Ovary (tissue), 7 donors: ENCODE measurements at regions not wholly inside any gene's neighbourhood (a gene's known extent, or its start where the extent isn't known, plus 50 kb on each side); places are given as distances from the start of the nearest gene placed in this dataset.

Experiments
- DNase-seq, 5 donors: peaks; one replicate each; pipeline ENCODE4 v3.0.0-alpha.2; 2019 to 2020
- H3K27ac ChIP-seq, 2 donors: fragments of 200-600 bp; one replicate each; pipeline versions ENCODE4 v1.5.1 to v1.8.0; 2019 to 2022
- H3K27me3 ChIP-seq: fragments of 200-600 bp; one replicate; pipeline ENCODE4 v1.8.0; 2022
- H3K36me3 ChIP-seq: fragments of 200-600 bp; sonication (generic); one replicate; pipeline ENCODE4 v1.5.1; 2019
- H3K4me1 ChIP-seq: one replicate; pipeline ENCODE4 v1.8.1; 2013; ENCODE audit warnings: mild to moderate bottlenecking, moderate library complexity; ENCODE audit not compliant: insufficient read depth
- H3K4me3 ChIP-seq: fragments of 200-600 bp; sonication (generic); one replicate; pipeline ENCODE4 v1.5.1; 2017
- H3K9me3 ChIP-seq, 2 donors: fragments of 200-600 bp in 1 of 2; sonication (generic) in 1 of 2; one replicate each; pipeline versions ENCODE4 v1.5.1 to v1.8.1; 2013 to 2019; ENCODE audit warnings: mild to moderate bottlenecking in 1 of 2, moderate library complexity in 1 of 2
- CTCF ChIP-seq, 3 donors: fragments of 450-650 bp in 2 of 3; fragments of 200-600 bp in 1 of 3; IDR thresholded peaks; one replicate each; pipeline versions ENCODE4 v1.5.1 to v1.8.0; 2016 to 2022; ENCODE audit warnings: antibody characterized with exemption in 3 of 3, mild to moderate bottlenecking in 1 of 3
- EP300 ChIP-seq: sonication (generic); formaldehyde crosslinking; IDR thresholded peaks from one replicate; pipeline ENCODE4 v1.6.1; 2017; ENCODE audit warnings: antibody characterized with exemption
- POLR2A ChIP-seq: fragments of 450-650 bp; IDR thresholded peaks from one replicate; pipeline ENCODE4 v1.6.1; 2017; ENCODE audit warnings: antibody characterized with exemption, mild to moderate bottlenecking, moderate library complexity
- WGBS, 3 donors: extraction: QIAGEN DNeasy Blood & Tissue Kit in 1 of 3; methylation state at CpG; one replicate each; pipeline versions ENCODE4 v1.1.5 to v1.1.7; 2013 to 2017; 5-methylcytosine and 5-hydroxymethylcytosine counted together
- intact Hi-C, 4 donors: fragments of 100-400 bp; cut with DNase I; formaldehyde crosslinking; loops; one replicate each; pipeline versions ENCODE4 v1.11.0 to v1.15.1; 2022 to 2023
- donor health status: DM: no; HTN: no; CAD: no; lungs with moderate emphysema.
- donor health status: DM: no; HTN: no; CAD: no.
- donor health status: Bipolar disorder and iron deficiency.
- donor health status: DM: no; HTN: no; CAD: no.
- donor health status: DM: yes; HTN: yes; CAD: no.

- TF ChIP-seq EP300 = no peak
- no peak for TF ChIP-seq POLR2A
- no peak for TF ChIP-seq CTCF (IDR thresholded peaks at IDR 0.05)
- Histone ChIP-seq H3K27me3 (no peaks in the 10 kb centered on the region), H3K4me1 (no peaks in the 10 kb centered on the region), H3K9me3 (no peaks in the 10 kb centered on the region), H3K36me3 (no peaks in the 10 kb centered on the region), H3K27ac (no peak overlapping the region), H3K4me3 (no peak overlapping the region)
- WGBS, 3 donors = 82 to 94% (median 86%) methylated on average over 5 of the region's 5 CpGs
- DNase-seq = no peak
- intact Hi-C loops = no loop called here
Measured at GRCh38 chr3:116852803-116853202, 143.2 kb downstream of the TUSC7 start.

DNA sequence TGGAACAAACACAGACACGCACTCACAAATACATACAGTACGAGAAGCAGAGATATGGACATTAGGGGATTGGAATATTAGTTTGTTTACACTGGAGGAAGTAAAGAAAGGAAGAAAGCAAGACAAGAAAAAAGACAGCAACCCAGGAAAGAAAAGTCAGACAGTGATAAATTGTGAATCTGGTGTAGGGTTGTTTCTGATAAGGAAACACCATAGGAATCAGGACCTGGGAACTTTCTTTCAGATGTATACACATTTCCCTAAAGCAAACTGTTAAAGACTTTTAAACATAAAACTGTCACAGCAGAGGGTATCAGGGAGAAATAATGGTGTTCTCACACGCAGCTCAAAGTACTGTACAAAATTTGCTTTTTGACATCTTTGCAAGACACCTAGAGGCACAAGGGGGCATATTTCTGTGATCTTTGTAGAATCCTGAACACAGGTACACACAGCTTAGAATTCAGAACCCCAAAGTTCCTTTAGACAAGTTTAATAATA lies 153.7 kb downstream of the TUSC7 start:
- Histone ChIP-seq H3K27ac (no peak overlapping the region), H3K27me3 (no peaks in the 10 kb centered on the region), H3K36me3 (no peaks in the 10 kb centered on the region), H3K4me1 (no peaks in the 10 kb centered on the region), H3K9me3 (no peaks in the 10 kb centered on the region), H3K4me3 (no peak overlapping the region)
- intact Hi-C loops = no loop called here
- no peak for DNase-seq
- no peak for TF ChIP-seq EP300
- TF ChIP-seq POLR2A = no peak
- no peak for TF ChIP-seq CTCF (IDR thresholded peaks at IDR 0.05)
- WGBS, 3 donors = 55 to 63% (median 58%) methylated on average over 3 of the region's 3 CpGs

- Histone ChIP-seq H3K9me3 (no peaks in the 10 kb centered on the region), H3K27ac (no peak overlapping the region), H3K36me3 (no peaks in the 10 kb centered on the region), H3K4me3 (peak overlapping the region; percentile 18), H3K27me3 (no peaks in the 10 kb centered on the region), H3K4me1 (no peaks in the 10 kb centered on the region)
- TF ChIP-seq CTCF (IDR thresholded peaks at IDR 0.05) (no peak), POLR2A (no peak), EP300 (no peak)
- 3 to 5% (median 3%) methylated on average over 16 of the region's 16 CpGs for WGBS, 3 donors
- intact Hi-C loops = no loop called here
- no peak for DNase-seq
Measured at GRCh38 chr3:116863822-116864589, 154.4 kb downstream of the TUSC7 start.

- Histone ChIP-seq H3K27ac (no peak overlapping the region), H3K9me3 (no peaks in the 10 kb centered on the region), H3K27me3 (no peaks in the 10 kb centered on the region), H3K36me3 (no peaks in the 10 kb centered on the region), H3K4me3 (no peak overlapping the region), H3K4me1 (no peaks in the 10 kb centered on the region)
- DNase-seq = no peak
- WGBS, 3 donors = 3 to 5% (median 4%) methylated on average over 7 of the region's 7 CpGs
- intact Hi-C loops = no loop called here
- no peak for TF ChIP-seq EP300
- no peak for TF ChIP-seq CTCF (IDR thresholded peaks at IDR 0.05)
- TF ChIP-seq POLR2A = no peak
Measured at GRCh38 chr3:116864590-116864927, 155.0 kb downstream of the TUSC7 start.
